Osteoblast (primary cell): ENCODE measurements at regions not wholly inside any gene's neighbourhood (a gene's known extent, or its start where the extent isn't known, plus 50 kb on each side); places are given as distances from the start of the nearest gene placed in this dataset.

Experiments used
- DNase-seq: peaks from one replicate; pipeline ENCODE4 v3.0.0; 2011; ENCODE audit warnings: low spot score, mixed read lengths; ENCODE audit not compliant: insufficient read length; ENCODE audit errors: missing footprints
- H2AFZ ChIP-seq: 2 replicates; pipeline ENCODE4 v1.6.0; 2011; ENCODE audit warnings: mild to moderate bottlenecking, low read length
- H3K27ac ChIP-seq: 2 replicates; pipeline ENCODE4 v1.5.1; 2011; ENCODE audit warnings: mild to moderate bottlenecking, low read depth, low read length, moderate library complexity
- H3K27me3 ChIP-seq: 2 replicates; pipeline ENCODE4 v1.6.0; 2012; ENCODE audit warnings: mild to moderate bottlenecking, control low read depth, inconsistent platforms, low read length, moderate library complexity; ENCODE audit not compliant: insufficient read depth
- H3K36me3 ChIP-seq: 2 replicates; pipeline ENCODE4 v1.5.1; 2011; ENCODE audit warnings: mild to moderate bottlenecking, low read length, control low read depth, moderate library complexity; ENCODE audit not compliant: insufficient read depth
- H3K4me1 ChIP-seq: 2 replicates; pipeline ENCODE4 v1.5.1; 2011; ENCODE audit warnings: mild to moderate bottlenecking, low read length, control low read depth, moderate library complexity; ENCODE audit not compliant: insufficient read depth
- H3K4me2 ChIP-seq: 2 replicates; pipeline ENCODE4 v1.6.0; 2011; ENCODE audit warnings: mild to moderate bottlenecking, low read length; ENCODE audit not compliant: insufficient read depth
- H3K4me3 ChIP-seq: fragments of 200-600 bp; sonication (generic); 3 replicates; pipeline ENCODE4 v1.5.1; 2012; ENCODE audit warnings: mild to moderate bottlenecking, low read length, inconsistent platforms; ENCODE audit not compliant: insufficient read depth
- H3K79me2 ChIP-seq: 2 replicates; pipeline ENCODE4 v1.6.0; 2012; ENCODE audit warnings: mild to moderate bottlenecking, low read length, control low read depth, inconsistent platforms; ENCODE audit not compliant: insufficient read depth
- H3K9me3 ChIP-seq: 2 replicates; pipeline ENCODE4 v1.5.1; 2011; ENCODE audit warnings: low read depth, low read length, control low read depth
- H4K20me1 ChIP-seq: 2 replicates; pipeline ENCODE4 v1.6.0; 2012; ENCODE audit warnings: mild to moderate bottlenecking, low read length, control low read depth; ENCODE audit not compliant: insufficient read depth
- CTCF ChIP-seq: IDR thresholded peaks from 2 replicates; pipeline ENCODE4 v1.5.1; 2011; ENCODE audit warnings: mild to moderate bottlenecking, low read depth, low read length, moderate library complexity; ENCODE audit errors: extremely low read depth

GRCh38 chr14:53628261-53628660, 328.4 kb downstream of the BMP4 start:
- DNase-seq: no peak
- Histone ChIP-seq H3K4me1 (no peaks in the 10 kb centered on the region), H2AFZ (no peak overlapping the region), H3K36me3 (no peaks in the 10 kb centered on the region), H3K27me3 (peaks cover 8% of the 10 kb centered on the region), H3K27ac (no peak overlapping the region), H4K20me1 (no peaks in the 10 kb centered on the region), H3K9me3 (no peaks in the 10 kb centered on the region), H3K4me3 (no peak overlapping the region), H3K4me2 (no peak overlapping the region), H3K79me2 (no peaks in the 10 kb centered on the region)
- no peak for TF ChIP-seq CTCF

- no peak overlapping the region for H3K4me2 ChIP-seq
- H3K27ac ChIP-seq: no peak overlapping the region
- H3K27me3 ChIP-seq: peaks cover 8% of the 10 kb centered on the region
- H3K79me2 ChIP-seq: no peaks in the 10 kb centered on the region
- no peak overlapping the region for H3K4me3 ChIP-seq
- no peak overlapping the region for H2AFZ ChIP-seq
- no peaks in the 10 kb centered on the region for H4K20me1 ChIP-seq
- H3K9me3 ChIP-seq: no peaks in the 10 kb centered on the region
- H3K36me3 ChIP-seq: no peaks in the 10 kb centered on the region
- no peak for TF ChIP-seq CTCF
- no peaks in the 10 kb centered on the region for H3K4me1 ChIP-seq
- no peak for DNase-seq
These were observed 329.9 kb downstream of the BMP4 start for GRCh38 chr14:53626761-53627160.

GRCh38 chr14:53622447-53622846, 334.2 kb downstream of the BMP4 start:
- no peak for TF ChIP-seq CTCF

GRCh38 chr14:53621921-53622320, 334.7 kb downstream of the BMP4 start:
- no peaks in the 10 kb centered on the region for H4K20me1 ChIP-seq
- H3K4me3 ChIP-seq: no peak overlapping the region
- H3K9me3 ChIP-seq: no peaks in the 10 kb centered on the region
- H3K79me2 ChIP-seq: no peaks in the 10 kb centered on the region
- H3K4me1 ChIP-seq: peaks cover 10% of the 10 kb centered on the region
- DNase-seq: no peak
- no peak overlapping the region for H3K27ac ChIP-seq
- H3K27me3 ChIP-seq: peaks cover 5% of the 10 kb centered on the region
- H3K36me3 ChIP-seq: no peaks in the 10 kb centered on the region
- no peak for TF ChIP-seq CTCF
- H3K4me2 ChIP-seq: no peak overlapping the region
- no peak overlapping the region for H2AFZ ChIP-seq

More at GRCh38 chr14:53622447-53622846, 334.2 kb downstream of the BMP4 start:
- Histone ChIP-seq H4K20me1 (no peaks in the 10 kb centered on the region), H2AFZ (no peak overlapping the region), H3K27me3 (peaks cover 5% of the 10 kb centered on the region), H3K4me3 (no peak overlapping the region), H3K4me1 (peaks cover 10% of the 10 kb centered on the region), H3K9me3 (no peaks in the 10 kb centered on the region), H3K79me2 (no peaks in the 10 kb centered on the region), H3K27ac (no peak overlapping the region), H3K36me3 (no peaks in the 10 kb centered on the region), H3K4me2 (no peak overlapping the region)
- no peak for DNase-seq
